ENCODE measurements at regions not wholly inside any gene's neighbourhood (a gene's known extent, or its start where the extent isn't known, plus 50 kb on each side); places are given as distances from the start of the nearest gene placed in this dataset.

GRCh38 chr7:41220266-41220665 is 482.6 kb downstream of the INHBA start:
- no peaks in the 10 kb centered on the region for H3K27me3 ChIP-seq (ENCODE audit: low read length)
- H4K20me1 ChIP-seq (ENCODE audit: low read depth, low read length) = no peaks in the 10 kb centered on the region
- no peak overlapping the region for H3K9ac ChIP-seq (ENCODE audit: low read length)
- no peaks in the 10 kb centered on the region for H3K36me3 ChIP-seq (ENCODE audit: low read length)
- H3K9me3 ChIP-seq (ENCODE audit: insufficient read depth, low read length) = no peaks in the 10 kb centered on the region
- no peak overlapping the region for H3K27ac ChIP-seq (ENCODE audit: low read depth, low read length)
- H2AFZ ChIP-seq (ENCODE audit: low read depth, low read length, severe bottlenecking) = no peak overlapping the region
- TF ChIP-seq EZH2phosphoT487 (conservative IDR thresholded peaks at IDR 0.05; ENCODE audit: low read length) (no peak), CTCF (IDR thresholded peaks at IDR 0.05; ENCODE audit: insufficient read depth, low read length, poor library complexity, severe bottlenecking) (no peak)
- no peak overlapping the region for H3K4me3 ChIP-seq (ENCODE audit: insufficient read depth, low read length, poor library complexity, severe bottlenecking)
- no peaks in the 10 kb centered on the region for H3F3A ChIP-seq (ENCODE audit: insufficient read depth)
- H3K79me2 ChIP-seq (ENCODE audit: insufficient read depth, low read length) = no peaks in the 10 kb centered on the region
- no peaks in the 10 kb centered on the region for H3K9me2 ChIP-seq (replicated peaks; ENCODE audit: insufficient read depth, low read length)
- H3K4me2 ChIP-seq (ENCODE audit: low read depth, low read length, poor library complexity, severe bottlenecking) = no peak overlapping the region

- no peaks in the 10 kb centered on the region for H4K20me1 ChIP-seq (ENCODE audit: low read depth, low read length)
- H3K27ac ChIP-seq (ENCODE audit: low read depth, low read length) = no peak overlapping the region
- H3K79me2 ChIP-seq (ENCODE audit: insufficient read depth, low read length) = no peaks in the 10 kb centered on the region
- H3F3A ChIP-seq (ENCODE audit: insufficient read depth) = no peaks in the 10 kb centered on the region
- H3K4me3 ChIP-seq (ENCODE audit: insufficient read depth, low read length, poor library complexity, severe bottlenecking) = no peak overlapping the region
- TF ChIP-seq EZH2phosphoT487 (conservative IDR thresholded peaks at IDR 0.05; ENCODE audit: low read length) (no peak), CTCF (IDR thresholded peaks at IDR 0.05; ENCODE audit: insufficient read depth, low read length, poor library complexity, severe bottlenecking) (no peak)
- H3K9me3 ChIP-seq (ENCODE audit: insufficient read depth, low read length) = no peaks in the 10 kb centered on the region
- no peaks in the 10 kb centered on the region for H3K9me2 ChIP-seq (replicated peaks; ENCODE audit: insufficient read depth, low read length)
- H3K36me3 ChIP-seq (ENCODE audit: low read length) = no peaks in the 10 kb centered on the region
- H3K4me2 ChIP-seq (ENCODE audit: low read depth, low read length, poor library complexity, severe bottlenecking) = no peak overlapping the region
- no peaks in the 10 kb centered on the region for H3K27me3 ChIP-seq (ENCODE audit: low read length)
- no peak overlapping the region for H2AFZ ChIP-seq (ENCODE audit: low read depth, low read length, severe bottlenecking)
- no peak overlapping the region for H3K9ac ChIP-seq (ENCODE audit: low read length)
Observed at GRCh38 chr7:41219276-41219675, 483.6 kb downstream of the INHBA start.

GRCh38 chr7:41217306-41217705 is 485.6 kb downstream of the INHBA start:
- Histone ChIP-seq H3K9me2 (replicated peaks; ENCODE audit: insufficient read depth, low read length) (no peaks in the 10 kb centered on the region), H3K27me3 (ENCODE audit: low read length) (no peaks in the 10 kb centered on the region)
- TF ChIP-seq CTCF (IDR thresholded peaks at IDR 0.05; ENCODE audit: insufficient read depth, low read length, poor library complexity, severe bottlenecking) (no peak), EZH2phosphoT487 (conservative IDR thresholded peaks at IDR 0.05; ENCODE audit: low read length) (no peak)

More at GRCh38 chr7:41217306-41217705, 485.6 kb downstream of the INHBA start:
- Histone ChIP-seq H3K27ac (ENCODE audit: low read depth, low read length) (no peak overlapping the region), H3K36me3 (ENCODE audit: low read length) (no peaks in the 10 kb centered on the region), H3K79me2 (ENCODE audit: insufficient read depth, low read length) (no peaks in the 10 kb centered on the region), H3K4me2 (ENCODE audit: low read depth, low read length, poor library complexity, severe bottlenecking) (no peak overlapping the region), H4K20me1 (ENCODE audit: low read depth, low read length) (no peaks in the 10 kb centered on the region), H3K9ac (ENCODE audit: low read length) (no peak overlapping the region), H3K9me3 (ENCODE audit: insufficient read depth, low read length) (no peaks in the 10 kb centered on the region), H3K4me3 (ENCODE audit: insufficient read depth, low read length, poor library complexity, severe bottlenecking) (no peak overlapping the region), H2AFZ (ENCODE audit: low read depth, low read length, severe bottlenecking) (no peak overlapping the region), H3F3A (ENCODE audit: insufficient read depth) (no peaks in the 10 kb centered on the region)

All from SU-DHL-6 (cell line).